D341Med (cell line): ENCODE measurements at regions not wholly inside any gene's neighbourhood (a gene's known extent, or its start where the extent isn't known, plus 50 kb on each side); places are given as distances from the start of the nearest gene placed in this dataset.

Experiments
- DNase-seq: peaks from one replicate; pipeline ENCODE4 v3.0.0; 2012; ENCODE audit warnings: low spot score

- DNase-seq: no peak
Measured at GRCh38 chr15:81987628-81988027, 58.2 kb downstream of the MEX3B start.

DNA sequence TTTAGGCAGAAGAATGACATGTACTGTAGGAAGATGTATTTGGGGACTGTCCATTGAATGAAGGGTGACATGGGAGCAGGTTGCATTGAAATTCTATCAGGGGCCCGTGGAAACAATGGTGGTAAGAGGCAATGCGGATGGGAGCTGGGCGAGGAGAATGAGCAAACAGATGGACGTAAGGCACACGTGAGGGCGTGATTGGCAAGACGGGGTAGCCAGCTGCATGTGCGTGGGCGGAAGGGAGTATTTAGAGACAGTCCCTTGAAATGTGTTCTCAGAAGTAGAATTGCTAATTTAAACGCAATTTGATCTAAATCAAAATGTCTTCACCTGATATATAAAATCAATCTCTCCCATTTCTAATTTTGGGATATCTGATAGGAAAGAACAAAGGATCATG lies 62.3 kb downstream of the MEX3B start:
- DNase-seq: no peak

DNA sequence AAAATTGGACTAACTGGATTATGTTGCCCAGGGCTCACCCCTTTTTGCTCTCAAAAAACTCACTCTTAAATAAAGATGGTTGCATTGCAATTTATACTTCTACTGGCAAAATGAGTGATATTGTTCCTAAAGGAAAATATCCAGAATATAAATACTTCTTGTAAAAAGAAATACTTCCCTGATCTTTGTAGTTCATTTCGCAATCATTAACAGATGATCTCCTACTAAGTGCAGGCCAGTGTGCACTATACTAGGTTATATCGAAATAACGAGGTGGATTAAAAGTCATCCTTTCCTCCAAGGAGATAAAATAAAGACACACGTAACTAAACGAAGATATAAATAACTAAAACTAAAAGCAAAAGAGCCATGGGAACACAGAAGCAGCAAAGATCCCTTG lies 63.0 kb downstream of the MEX3B start:
- no peak for DNase-seq

- DNase-seq: no peak
Measured at GRCh38 chr15:81981908-81982307, 63.9 kb downstream of the MEX3B start.

GRCh38 chr15:81977464-81977863 lies 68.4 kb downstream of the MEX3B start:
- DNase-seq: no peak

GRCh38 chr15:81968691-81969090 lies 77.1 kb downstream of the MEX3B start:
- no peak for DNase-seq

GRCh38 chr15:81966631-81967030 lies 79.2 kb downstream of the MEX3B start:
- no peak for DNase-seq

DNA sequence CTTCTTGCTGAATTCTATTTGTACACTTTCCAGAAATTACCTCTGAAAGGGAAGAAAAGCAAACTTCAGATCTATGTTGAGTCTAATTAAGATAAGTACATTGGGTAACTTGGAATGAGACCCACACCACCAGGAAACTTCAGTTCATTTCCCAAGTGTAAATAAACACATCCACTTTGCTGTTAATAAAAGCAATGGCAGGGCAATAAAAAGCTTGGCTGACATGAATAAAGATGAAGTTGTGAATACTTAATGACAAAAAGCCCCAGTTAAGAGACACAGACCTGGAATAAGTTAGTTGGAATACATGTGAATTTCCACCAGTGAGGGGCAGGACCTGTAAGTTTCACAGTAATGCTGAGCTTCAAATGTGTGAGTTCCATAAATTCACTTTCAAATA lies 83.3 kb downstream of the MEX3B start:
- DNase-seq: no peak

GRCh38 chr15:81959196-81959595 lies 86.6 kb downstream of the MEX3B start:
- DNase-seq: no peak

DNA sequence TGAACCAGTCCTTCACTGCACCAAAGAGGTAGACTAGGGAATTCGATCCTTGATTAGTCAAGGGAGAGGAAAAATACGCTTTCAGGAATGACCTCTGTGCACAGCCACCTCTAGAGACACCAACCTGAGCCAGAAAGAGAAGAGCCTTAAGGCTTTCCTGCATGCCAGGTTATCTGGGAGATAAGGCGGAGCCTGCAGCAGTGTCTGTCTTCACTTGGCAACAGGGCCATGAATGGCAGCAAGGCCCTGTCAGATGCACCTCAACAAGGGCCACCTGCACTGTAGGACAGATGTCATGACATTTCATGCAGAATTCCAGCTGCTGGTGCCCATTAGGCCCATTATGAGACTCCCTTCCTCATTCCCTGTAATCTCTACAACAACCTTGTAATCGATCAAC lies 88.1 kb downstream of the MEX3B start:
- no peak for DNase-seq

DNA sequence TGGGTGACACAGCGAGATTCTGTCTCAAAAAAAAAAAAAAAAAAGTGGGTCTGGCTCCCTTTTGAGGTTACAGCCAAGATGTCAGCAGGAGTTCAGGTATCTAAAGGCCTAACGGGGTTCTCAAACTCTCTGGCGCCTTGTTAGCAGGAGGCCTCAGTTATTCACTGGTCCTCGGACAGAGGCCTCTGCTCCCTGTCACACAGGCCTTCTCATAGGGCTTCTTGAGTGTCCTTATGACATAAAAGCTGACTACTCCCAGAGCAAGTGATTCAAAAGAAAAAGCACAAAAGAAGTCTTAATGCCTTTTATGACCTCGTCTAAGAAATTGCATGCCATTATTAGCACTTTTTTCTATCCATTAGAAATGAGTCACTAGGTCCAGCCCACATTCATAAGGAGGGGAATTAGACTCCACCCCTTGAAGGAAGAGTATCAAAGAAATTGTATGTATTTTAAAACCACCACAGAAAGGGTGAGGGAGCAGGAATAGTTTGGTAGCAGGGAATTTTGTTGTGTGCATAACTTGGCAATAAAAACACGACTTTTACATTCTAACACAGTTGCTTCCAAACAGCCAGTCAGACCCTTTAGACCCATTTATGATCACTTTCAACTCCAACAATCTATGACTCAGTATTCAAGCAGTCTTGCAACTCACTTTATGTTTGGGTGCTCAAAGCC lies 90.3 kb downstream of the MEX3B start:
- no peak for DNase-seq

DNA sequence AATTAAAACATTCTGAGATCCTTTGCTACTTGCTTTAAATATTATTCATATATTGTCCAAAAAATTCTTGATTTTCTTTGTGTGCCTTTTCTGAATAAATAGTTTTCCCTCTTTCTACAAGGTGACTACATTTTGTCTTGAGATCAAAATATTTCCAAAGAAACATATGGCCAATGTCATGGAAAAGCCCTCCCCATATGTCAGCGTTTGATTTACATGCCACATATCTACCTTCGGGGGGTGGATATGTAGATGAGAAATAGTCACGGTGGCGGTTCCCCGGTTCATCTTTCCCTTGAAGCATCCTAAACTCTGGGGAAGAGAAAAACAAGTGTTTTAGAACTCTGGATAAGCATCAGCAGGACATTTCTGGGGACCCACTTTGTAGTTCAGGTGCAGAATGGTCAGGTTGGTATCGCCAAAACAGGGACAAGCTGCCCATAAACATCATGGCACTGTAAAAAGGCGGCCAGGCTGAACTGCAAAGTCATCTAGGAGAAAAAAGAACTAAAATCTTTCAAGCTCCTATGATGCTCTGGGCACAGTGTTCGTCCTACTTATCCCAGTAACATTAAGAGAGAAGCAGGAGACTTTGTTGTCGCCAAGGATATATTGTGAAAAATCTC lies 91.5 kb downstream of the MEX3B start:
- no peak for DNase-seq

GRCh38 chr15:81950841-81951414 lies 94.9 kb downstream of the MEX3B start:
- DNase-seq: no peak

DNA sequence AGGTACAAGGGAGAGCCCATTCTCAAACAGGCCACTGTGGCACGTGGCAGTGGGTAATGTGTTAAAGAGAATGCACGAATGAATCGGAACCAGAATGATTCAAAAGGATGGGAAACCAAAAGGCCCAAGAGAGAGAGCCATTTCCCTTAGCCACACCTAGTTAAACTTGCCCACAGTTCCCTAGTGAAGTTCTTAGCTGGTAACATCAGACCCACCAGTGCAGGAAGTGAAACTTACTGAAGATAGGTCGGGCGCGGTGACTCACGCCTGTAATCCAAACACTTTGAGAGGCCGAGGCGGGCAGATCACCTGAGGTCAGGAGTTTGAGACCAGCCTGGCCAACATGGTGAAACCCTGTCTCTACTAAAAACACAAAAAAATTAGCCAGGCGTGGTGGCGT lies 97.1 kb downstream of the MEX3B start:
- no peak for DNase-seq

DNA sequence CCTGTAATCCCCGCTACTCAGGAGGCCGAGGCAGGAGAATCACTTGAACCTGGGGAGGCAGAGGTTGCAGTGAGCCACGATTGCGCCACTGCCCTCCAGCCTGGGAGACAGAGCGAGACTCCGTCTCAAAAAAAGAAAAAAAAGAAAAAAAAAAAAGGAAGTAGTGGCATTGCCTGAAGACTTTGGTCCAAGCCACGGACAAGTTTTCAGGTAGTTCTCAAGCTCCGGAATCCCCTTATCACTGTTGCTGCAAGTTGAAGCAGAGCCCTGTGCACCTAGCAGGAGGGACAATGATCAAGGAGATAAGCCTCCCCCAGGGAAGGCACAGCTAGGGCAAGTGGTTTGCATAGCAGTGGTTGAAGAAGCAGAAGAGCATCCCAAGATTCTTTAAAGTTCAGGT lies 97.6 kb downstream of the MEX3B start:
- no peak for DNase-seq

DNA sequence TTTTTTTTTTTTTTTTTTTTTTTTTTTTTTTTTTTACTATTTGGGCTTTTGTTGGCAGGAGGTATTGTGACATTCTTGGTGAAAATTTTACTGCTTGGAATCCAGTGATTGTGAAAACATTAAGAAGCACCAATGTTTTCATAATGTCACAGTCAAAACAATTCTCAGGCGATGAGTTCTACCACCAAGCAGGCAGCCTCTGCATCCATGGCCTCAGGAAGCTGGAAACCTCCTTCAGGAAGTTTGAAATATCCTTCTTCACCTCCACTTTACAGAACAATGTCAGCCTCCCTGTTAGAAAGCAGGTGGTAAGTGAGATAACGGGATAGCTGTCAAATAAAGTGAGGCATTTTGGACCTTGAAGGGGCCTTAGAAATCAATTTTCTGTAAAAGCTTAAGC lies 98.3 kb downstream of the MEX3B start:
- no peak for DNase-seq

- no peak for DNase-seq
Measured at GRCh38 chr15:81945014-81945615, 100.7 kb downstream of the MEX3B start.

DNA sequence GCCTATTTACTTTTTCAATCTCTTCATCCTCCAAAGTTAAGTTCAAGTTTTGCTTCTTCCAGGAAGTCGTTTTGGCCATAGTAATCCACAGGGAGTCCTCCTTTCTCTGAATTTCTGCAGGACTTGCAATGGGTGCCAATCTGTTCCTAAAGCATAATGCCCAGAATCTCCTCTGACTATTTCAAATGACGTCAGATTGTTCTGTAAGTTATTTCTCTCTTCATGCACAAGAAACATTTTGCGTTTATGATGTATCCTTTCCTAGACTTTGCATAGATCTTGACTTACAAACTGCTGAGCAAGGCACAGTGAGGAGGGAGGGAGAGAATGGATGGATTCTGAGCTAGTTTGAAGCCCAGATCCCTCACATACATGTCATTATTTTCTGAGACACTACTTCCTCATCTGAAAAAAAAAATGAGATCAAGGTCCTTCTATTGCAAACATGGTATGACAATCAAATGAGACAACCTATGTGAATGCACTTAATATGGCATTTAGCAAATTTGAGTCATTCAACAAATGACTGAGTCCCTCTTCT lies 103.1 kb downstream of the MEX3B start:
- DNase-seq: no peak

DNA sequence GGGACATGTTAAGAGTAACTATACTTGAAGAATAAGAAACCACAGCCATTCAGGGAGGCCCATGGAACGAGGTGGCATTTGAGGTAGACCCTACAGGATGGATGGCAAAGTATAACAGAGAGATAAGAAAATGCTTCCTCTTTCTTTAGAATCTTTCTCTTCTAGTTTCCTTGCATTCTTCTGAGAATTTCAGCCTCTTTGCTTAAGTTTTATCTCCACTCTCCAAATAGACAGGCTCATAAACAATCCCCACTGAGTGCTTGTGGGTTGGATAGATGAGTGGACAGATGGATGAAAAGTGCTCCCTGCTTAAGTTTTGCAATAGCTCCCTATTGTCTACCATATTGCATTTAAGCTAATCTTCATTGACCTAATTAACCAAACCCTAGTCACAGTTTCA lies 103.7 kb downstream of the MEX3B start:
- no peak for DNase-seq

- DNase-seq: no peak
Measured at GRCh38 chr15:81941479-81941878, 104.3 kb downstream of the MEX3B start.

DNA sequence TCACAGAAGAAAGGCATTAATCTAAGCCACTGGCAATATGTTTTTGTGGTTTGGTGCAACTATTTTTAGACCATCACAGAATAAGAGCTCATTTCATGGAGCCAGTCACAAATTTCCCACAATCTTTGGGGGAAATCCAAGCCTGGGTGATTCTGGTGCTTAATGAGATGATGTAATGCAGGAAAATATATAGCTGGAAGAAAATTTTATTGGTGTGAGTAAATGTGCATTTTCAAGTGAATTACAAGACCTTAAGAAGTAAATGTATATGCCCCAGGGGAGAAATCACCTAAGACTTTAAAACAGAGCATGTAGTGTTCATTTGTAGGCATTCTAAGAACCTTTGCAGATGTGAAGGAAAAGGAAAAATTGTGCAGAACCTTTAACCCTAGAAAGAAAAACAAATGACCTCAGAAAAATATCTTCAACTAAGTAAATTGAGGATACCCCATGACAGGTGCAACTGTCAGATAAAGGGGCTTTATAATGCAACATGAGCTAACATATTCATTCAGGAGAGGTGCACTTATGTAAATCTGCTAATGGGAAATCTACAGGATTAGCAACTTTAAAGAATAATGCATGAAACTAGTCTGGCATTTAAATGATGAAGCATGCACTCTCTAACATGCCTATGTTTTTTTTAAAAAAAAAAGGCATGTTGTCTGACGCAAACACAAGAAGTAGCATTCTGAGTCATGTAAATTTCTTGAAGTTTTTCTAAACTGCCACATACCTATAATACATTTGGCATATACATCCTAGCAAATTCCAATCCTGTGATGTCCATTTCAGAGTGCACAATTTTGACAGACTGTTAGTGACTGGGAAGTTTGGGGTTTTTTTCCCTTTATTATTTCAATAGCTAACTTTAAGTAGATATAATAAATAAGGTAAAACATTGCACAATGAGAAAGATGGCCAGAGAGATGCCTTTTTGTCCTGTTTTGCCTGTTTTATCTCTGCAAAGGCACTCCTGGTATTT lies 105.1 kb downstream of the MEX3B start:
- no peak for DNase-seq
